NCI-H2107 (cell line): ENCODE measurements at regions not wholly inside any gene's neighbourhood (a gene's known extent, or its start where the extent isn't known, plus 50 kb on each side); places are given as distances from the start of the nearest gene placed in this dataset.

Experiments
- DNase-seq: peaks from one replicate; lab custom pipeline; 2025; lab: John Stamatoyannopoulos, UW

- no peak for DNase-seq
Observed at GRCh38 chr1:95994643-95995042, 726.9 kb upstream of the PTBP2 start.

GRCh38 chr1:96002201-96002600, 719.4 kb upstream of the PTBP2 start:
- DNase-seq: no peak

DNA sequence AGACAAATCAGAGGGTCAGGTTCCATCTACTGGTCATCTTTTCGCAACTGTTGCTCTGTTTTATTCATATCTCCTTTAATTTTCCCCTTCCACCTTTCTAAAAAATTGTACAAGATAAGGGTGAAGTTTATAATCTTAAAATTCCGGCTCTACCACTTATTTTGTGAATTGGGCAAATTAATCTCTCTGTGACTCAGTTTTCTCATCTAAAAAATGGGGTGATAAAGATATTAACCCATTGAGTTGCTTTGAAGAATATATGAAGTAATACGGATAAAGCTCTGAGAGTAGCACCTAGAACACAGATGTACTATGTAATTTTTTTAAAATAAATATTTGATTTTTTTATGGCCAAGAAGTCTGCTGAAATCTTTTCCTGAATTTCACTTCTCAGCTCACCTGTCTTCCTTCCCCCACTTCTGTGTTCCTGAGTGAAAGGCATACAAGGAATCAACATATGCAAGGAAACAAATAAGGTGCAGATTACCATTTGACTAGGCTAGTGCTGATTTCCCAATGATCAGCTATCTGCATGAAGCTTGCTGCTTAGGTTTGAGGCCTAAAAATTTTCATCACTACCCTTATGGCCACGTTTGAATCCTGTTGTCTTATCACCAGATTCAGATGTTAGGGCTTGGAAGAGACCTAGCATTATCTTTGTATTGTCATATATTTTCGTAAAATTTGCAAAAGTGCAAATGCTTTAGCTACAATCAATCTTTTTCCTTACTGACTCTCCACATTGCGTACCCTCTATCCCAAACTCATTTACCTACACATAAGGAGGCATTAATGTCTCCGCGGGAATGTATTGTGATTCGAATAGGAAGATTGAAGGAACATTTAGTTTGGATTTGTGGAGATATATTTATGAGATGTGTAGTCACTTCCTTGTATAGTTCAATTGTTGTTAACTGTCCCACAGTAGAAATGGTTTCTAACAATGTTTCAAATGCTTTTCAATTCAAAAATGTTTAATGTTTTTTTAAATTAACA, 718.3 kb upstream of the PTBP2 start:
- DNase-seq: no peak

- DNase-seq: no peak
Observed at GRCh38 chr1:96009831-96010434, 711.7 kb upstream of the PTBP2 start.

- DNase-seq: no peak
Observed at GRCh38 chr1:96011606-96012005, 710.0 kb upstream of the PTBP2 start.

- DNase-seq: no peak
Observed at GRCh38 chr1:96016219-96016618, 705.4 kb upstream of the PTBP2 start.

DNA sequence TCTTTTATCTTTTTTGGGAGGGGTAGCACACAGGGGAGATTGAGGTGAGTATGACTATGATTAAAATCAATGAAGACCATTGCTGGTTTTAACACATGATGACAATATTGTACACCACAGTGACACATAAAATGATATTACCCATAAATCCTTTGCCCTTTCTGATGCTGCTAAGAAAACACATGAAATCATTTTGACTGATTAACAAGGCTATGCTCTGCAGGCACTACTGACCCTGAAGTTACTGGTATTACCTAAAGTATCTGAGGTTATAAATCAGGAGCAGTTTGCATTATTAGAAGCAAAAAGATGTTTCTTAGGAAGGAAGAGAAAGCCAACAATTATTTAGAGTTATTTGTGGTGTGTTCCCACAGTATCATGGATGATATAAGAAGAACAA, 701.2 kb upstream of the PTBP2 start:
- DNase-seq: no peak

DNA sequence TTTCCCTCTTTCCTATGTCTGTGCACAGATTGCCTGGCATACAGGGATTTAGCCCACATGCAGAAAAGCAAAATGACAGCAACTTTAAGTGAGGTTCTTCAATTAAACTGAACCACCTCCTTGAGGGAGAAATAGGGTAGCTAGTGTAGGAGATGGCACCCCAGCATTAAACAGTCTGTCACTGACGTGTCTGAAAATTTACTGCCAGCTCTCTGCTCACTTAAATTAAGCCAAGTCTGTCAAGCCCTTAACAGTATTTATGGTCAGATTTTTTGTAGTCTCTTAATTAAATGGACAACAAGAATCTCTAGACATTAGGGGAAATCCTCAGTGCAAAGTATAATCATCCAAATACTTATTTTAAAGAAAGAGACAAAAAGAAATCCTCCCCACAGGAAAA, 696.5 kb upstream of the PTBP2 start:
- no peak for DNase-seq

- no peak for DNase-seq
Observed at GRCh38 chr1:96028071-96028470, 693.5 kb upstream of the PTBP2 start.

DNA sequence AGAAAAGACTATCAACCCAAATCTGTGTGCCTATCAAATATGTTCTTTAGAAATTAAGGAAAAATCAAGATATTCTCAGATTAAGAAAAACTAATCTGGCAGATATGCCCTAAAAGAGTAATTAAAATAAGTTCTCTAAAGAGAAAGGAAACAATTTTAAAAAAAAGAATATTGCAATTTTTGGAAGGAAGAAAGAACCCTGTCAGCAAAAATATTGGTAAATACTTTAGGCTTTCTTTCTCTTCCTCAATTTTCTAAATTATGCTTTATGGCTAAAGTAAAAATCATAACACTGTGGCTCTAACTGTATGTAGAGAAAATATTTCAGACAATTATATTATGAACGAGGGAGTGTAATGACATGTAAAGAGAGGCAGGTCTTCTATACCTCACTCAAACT, 691.3 kb upstream of the PTBP2 start:
- DNase-seq: no peak

- no peak for DNase-seq
Observed at GRCh38 chr1:96034006-96034405, 687.6 kb upstream of the PTBP2 start.

GRCh38 chr1:96036763-96037162, 684.8 kb upstream of the PTBP2 start:
- DNase-seq: no peak

- DNase-seq: no peak
Observed at GRCh38 chr1:96038636-96039035, 682.9 kb upstream of the PTBP2 start.

- no peak for DNase-seq
Observed at GRCh38 chr1:96039910-96040309, 681.7 kb upstream of the PTBP2 start.

DNA sequence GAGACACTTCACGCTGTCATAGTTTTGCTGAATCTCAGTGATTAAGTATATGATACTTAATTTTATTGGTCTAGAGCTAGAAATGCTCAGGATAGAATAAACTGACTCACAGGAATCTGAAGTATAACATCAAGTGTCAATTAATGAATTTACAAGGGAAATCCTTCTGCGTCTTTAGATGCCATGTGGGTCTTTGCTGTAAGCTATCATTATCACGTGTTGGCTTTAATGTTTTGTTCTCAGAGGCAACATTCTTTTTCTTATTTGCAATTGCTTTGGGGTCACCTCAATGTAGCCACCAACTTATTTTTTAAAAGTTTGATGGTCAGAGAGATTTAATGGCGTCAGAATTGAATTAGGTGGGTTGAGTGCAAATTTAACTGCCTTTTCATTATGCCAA, 680.1 kb upstream of the PTBP2 start:
- no peak for DNase-seq

DNA sequence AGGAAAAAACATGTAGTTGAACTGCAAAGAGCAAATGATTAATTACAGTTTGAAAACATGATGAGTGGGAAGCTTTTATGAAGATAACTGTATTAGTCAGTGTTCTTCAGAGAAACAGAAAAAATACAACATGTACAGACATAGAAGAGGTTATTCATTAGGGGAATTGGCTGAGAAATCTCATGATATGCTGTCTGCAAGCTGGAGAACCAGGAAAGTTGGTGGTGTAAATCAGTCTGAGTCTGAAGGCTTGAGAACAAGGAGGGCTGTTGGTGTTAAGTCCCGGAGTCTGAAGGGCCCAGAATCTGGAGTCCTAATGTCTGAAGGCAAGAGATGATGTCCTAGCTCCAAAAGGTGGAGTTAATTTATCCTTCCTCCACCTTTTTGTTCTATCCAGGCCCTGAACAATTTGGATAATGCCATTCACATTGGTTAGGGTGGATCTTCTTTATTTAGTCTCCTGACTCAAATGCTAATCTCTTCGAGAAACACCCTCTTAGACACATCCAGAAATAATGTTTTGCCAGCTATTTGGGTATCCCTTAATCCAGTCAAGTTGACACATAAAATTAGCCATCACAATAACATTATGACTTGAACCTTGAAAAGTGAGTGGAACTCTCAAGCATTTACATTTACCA, 672.9 kb upstream of the PTBP2 start:
- no peak for DNase-seq

DNA sequence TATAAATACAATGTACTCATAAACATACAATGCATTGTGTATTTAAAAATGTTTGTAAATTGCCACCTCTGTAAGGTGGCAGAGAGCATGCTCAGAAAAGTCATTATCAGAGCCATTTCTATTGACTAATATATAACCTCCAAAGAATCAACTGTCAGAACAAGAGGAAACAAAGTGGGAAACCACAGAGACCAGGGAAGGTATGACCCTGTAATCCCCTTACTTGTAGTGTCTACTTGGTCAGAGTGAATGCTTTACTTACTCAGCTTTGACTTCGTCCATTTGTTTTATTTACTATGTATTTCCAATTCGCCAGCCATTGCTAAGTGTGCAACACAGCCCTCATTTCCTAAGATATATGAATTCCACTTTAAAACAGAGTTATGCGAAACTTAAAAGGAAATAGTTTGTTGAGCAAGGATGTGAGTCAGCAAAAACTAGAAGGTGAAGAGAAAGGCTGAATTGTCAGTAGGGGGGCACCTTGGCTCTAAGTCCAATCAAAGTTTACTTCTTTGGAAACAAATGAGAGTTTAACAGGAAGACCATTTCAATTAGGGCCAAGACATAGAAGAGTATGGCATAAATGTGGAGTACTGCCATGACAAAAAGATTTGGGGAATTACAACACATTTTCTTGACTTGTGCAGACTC, 671.7 kb upstream of the PTBP2 start:
- no peak for DNase-seq

DNA sequence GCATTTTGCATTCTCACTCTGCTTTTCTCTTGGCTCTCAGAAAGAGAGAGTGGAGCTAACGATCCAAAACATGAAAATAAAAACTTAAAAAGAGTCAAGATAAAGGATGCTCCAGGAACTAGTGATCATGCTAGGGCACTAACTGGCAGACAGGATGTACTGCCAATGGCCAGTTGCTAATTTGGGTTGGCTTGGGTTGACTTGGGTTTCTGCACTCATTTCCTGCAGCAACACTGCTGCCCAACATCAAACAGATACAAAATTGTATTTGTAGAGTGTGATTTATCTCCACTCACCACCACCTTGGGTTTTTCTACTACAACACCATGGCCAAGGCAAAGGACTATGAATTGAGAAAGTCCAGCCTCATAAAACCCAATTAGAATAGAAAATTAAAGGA, 662.3 kb upstream of the PTBP2 start:
- no peak for DNase-seq

DNA sequence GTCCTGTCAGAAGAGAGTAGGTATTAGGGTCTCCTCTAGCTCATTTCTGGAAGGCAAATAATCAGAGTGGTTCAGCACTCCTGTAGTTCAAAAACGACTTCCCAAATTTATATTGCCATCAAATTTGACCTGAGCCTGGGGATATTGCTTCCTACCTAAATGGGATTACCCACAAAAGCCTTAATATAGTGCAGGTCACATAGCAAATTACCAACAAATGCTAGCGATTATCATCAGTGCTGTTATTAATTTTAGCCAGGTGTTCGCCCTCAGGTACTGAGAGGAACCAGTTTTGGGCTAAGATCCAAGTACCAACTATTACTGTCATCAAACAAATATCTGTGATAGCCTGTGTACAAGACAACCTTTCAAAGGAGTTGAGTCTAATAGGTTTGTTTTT, 661.8 kb upstream of the PTBP2 start:
- no peak for DNase-seq

GRCh38 chr1:96060621-96061020, 661.0 kb upstream of the PTBP2 start:
- no peak for DNase-seq

DNA sequence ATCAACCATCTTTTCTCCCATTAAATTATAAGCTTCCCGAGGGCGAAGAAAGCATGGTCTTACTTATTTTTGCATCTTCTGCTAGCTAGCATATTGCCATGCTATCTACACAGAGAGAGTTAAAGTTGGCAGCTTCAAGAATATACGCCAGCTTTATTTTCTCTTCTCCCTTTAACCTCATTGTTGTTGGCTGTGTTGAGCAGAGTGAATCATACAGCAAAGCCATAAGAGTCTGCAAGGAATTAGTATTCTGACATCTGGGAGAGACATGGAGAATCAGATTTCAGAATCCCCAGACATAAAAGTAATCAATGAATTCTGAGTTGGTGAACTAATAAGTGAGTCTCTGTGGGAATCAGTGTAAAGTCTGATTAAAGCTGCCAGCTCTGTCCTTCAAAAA, 649.6 kb upstream of the PTBP2 start:
- DNase-seq: no peak

DNA sequence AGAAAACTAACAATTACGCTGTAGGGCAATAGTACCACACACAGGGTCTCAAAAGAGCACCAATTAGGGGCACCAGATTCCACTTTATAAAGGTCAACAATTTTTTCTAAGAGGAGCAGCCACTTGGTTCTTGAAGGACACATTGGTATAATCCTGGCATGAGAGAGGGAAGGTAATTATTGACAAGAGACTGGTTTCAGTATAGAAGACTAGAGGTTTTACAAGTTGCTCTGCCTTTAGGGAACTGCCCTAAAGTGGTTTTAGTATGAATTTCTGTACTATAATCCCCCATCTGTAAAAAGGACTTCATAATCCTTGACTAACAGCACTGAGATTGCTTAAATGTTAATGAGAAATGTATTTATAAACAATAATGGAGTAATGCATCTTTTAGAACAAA, 648.5 kb upstream of the PTBP2 start:
- no peak for DNase-seq

DNA sequence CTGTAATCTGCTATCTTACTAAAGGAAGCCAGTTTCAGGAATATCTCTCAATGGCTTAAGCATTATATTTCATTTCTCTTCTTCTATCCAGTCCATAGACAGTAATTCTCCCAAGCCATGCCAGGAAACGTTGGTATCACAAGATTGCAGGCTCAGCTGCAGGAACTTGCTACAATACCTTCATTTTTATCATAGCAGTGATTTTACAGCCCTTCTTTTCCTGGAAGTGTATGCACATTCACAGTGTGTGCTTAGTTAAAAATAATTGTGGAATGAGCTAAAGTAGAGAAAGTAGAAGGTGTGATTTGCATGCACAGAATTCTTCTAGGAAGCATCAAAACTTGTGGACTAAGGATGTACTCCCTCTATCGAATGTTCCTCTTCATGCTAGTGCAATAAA, 647.2 kb upstream of the PTBP2 start:
- DNase-seq: no peak
